ENCODE measurements at regions not wholly inside any gene's neighbourhood (a gene's known extent, or its start where the extent isn't known, plus 50 kb on each side); places are given as distances from the start of the nearest gene placed in this dataset.

- H3K4me3 ChIP-seq (ENCODE audit: low read depth, low read length): no peak overlapping the region
- no peak for TF ChIP-seq CTCF (conservative IDR thresholded peaks at IDR 0.05; ENCODE audit: low read depth, low read length)
- DNase-seq (ENCODE audit: low read depth): no peak
Observed at GRCh38 chr3:101932326-101933068, 83.2 kb downstream of the NFKBIZ start.

GRCh38 chr3:101936419-101937356 lies 87.4 kb downstream of the NFKBIZ start:
- TF ChIP-seq CTCF (conservative IDR thresholded peaks at IDR 0.05; ENCODE audit: low read depth, low read length): no peak
- H3K4me3 ChIP-seq (ENCODE audit: low read depth, low read length): no peak overlapping the region
- DNase-seq (ENCODE audit: low read depth): peak; percentile 93

- peak; percentile 27 for DNase-seq (ENCODE audit: low read depth)
- no peak overlapping the region for H3K4me3 ChIP-seq (ENCODE audit: low read depth, low read length)
- TF ChIP-seq CTCF (conservative IDR thresholded peaks at IDR 0.05; ENCODE audit: low read depth, low read length): no peak
Observed at GRCh38 chr3:101938262-101938847, 89.0 kb downstream of the NFKBIZ start.

GRCh38 chr3:101939361-101940049 lies 90.2 kb downstream of the NFKBIZ start:
- TF ChIP-seq CTCF (conservative IDR thresholded peaks at IDR 0.05; ENCODE audit: low read depth, low read length): no peak
- peak; percentile 26 for DNase-seq (ENCODE audit: low read depth)
- no peak overlapping the region for H3K4me3 ChIP-seq (ENCODE audit: low read depth, low read length)

GRCh38 chr3:101940521-101941317 lies 91.4 kb downstream of the NFKBIZ start:
- no peak for TF ChIP-seq CTCF (conservative IDR thresholded peaks at IDR 0.05; ENCODE audit: low read depth, low read length)
- peak; percentile 98 for DNase-seq (ENCODE audit: low read depth)
- peak overlapping the region; percentile 2 for H3K4me3 ChIP-seq (ENCODE audit: low read depth, low read length)
